GM12878 (cell line): ENCODE measurements at regions not wholly inside any gene's neighbourhood (a gene's known extent, or its start where the extent isn't known, plus 50 kb on each side); places are given as distances from the start of the nearest gene placed in this dataset.

Experiments used
- ATAC-seq: fragments of 200-7000 bp; cut with Tn5 transposase; 3 replicates; pipeline ENCODE4 v1.9.1; 2020; ENCODE audit warnings: mild to moderate bottlenecking, moderate library complexity
- BruUV-seq: library from RNA; stranded (reverse); fragments of 400-500 nt; replicated peaks from 2 replicates; lab custom pipeline; 2021; lab: Mats Ljungman, UMichigan
- CTCF ChIA-PET: fragments of 300-600 bp; sonication (Branson Sonifier 250); formaldehyde crosslinking; extraction: SDS; loops from one replicate; lab custom pipeline; 2021; ENCODE audit warnings: inconsistent platforms; lab: Yijun Ruan, JAX
- POLR2A ChIA-PET: fragments of 350-600 bp; formaldehyde crosslinking; extraction: SDS; loops from one replicate; lab custom pipeline; 2021; ENCODE audit warnings: inconsistent platforms; lab: Charles Lee
- RAD21 ChIA-PET: fragments of 300-600 bp; sonication (Branson Sonifier 250); formaldehyde crosslinking; loops from one replicate; lab custom pipeline; 2023; ENCODE audit warnings: antibody characterized with exemption; ENCODE audit not compliant: unreplicated experiment; lab: Charles Lee
- SMC1A ChIA-PET: fragments of 300-600 bp; sonication (Branson Sonifier 250); formaldehyde crosslinking; loops from one replicate; lab custom pipeline; 2023; ENCODE audit not compliant: unreplicated experiment, uncharacterized antibody; lab: Charles Lee
- DNase-seq: peaks from one replicate; pipeline ENCODE4 v3.0.0-alpha.2; 2011; ENCODE audit warnings: low read depth, low spot score
- FAIRE-seq: peaks from 3 replicates; lab custom pipeline; 2011; peaks lifted over from hg19 to GRCh38; lab: Jason Lieb, UNC
- H2AFZ ChIP-seq: 2 replicates; pipeline ENCODE4 v1.6.0; 2011; ENCODE audit warnings: low read depth, low read length, control low read depth; ENCODE audit not compliant: control insufficient read depth
- H3K27ac ChIP-seq: 2 replicates; pipeline ENCODE4 v1.5.1; 2011; ENCODE audit warnings: control low read depth; ENCODE audit not compliant: control insufficient read depth, insufficient read depth
- H3K27me3 ChIP-seq, 2 experiments: replicated peaks in 1 of 2; 2 replicates each; pipeline versions ENCODE4 v1.6.0 to v1.6.1; 2011; ENCODE audit warnings: low read length in 1 of 2; ENCODE audit not compliant: control insufficient read depth in 2 of 2, insufficient read depth in 2 of 2
- H3K36me3 ChIP-seq, 2 experiments: 2 replicates each; pipeline ENCODE4 v1.5.1; 2011; ENCODE audit warnings: low read length in 1 of 2; ENCODE audit not compliant: control insufficient read depth in 2 of 2, insufficient read depth in 2 of 2
- H3K4me1 ChIP-seq: 2 replicates; pipeline ENCODE4 v1.6.1; 2011; ENCODE audit warnings: mild to moderate bottlenecking, low read length, moderate library complexity, mixed read lengths; ENCODE audit not compliant: control insufficient read depth, insufficient read depth
- H3K4me2 ChIP-seq: 2 replicates; pipeline ENCODE4 v1.6.0; 2011; ENCODE audit warnings: control low read depth; ENCODE audit not compliant: control insufficient read depth, insufficient read depth
- H3K4me3 ChIP-seq: fragments of 200-600 bp; sonication (generic); 2 replicates; pipeline ENCODE4 v1.5.1; 2016
- H3K79me2 ChIP-seq: 2 replicates; pipeline ENCODE4 v1.6.0; 2011; ENCODE audit warnings: low read length; ENCODE audit not compliant: control insufficient read depth, insufficient read depth
- H3K9ac ChIP-seq: 2 replicates; pipeline ENCODE4 v1.8.0; 2011; ENCODE audit warnings: low read length, control low read depth, mixed read lengths; ENCODE audit not compliant: control insufficient read depth, insufficient read depth
- H3K9me3 ChIP-seq: replicated peaks from 3 replicates; pipeline ENCODE4 v1.5.1; 2011; ENCODE audit warnings: mild to moderate bottlenecking, low read length; ENCODE audit not compliant: control insufficient read depth, insufficient read depth
- H4K20me1 ChIP-seq: 2 replicates; pipeline ENCODE4 v1.6.0; 2011; ENCODE audit not compliant: control insufficient read depth, insufficient read depth
- CBFB ChIP-seq: IDR thresholded peaks from 2 replicates; pipeline ENCODE4 v1.6.1; 2016; ENCODE audit warnings: antibody characterized with exemption, low read depth
- CHD4 ChIP-seq: fragments of 200-600 bp; sonication (generic); IDR thresholded peaks from 2 replicates; pipeline ENCODE4 v1.6.1; 2016; ENCODE audit warnings: mild to moderate bottlenecking
- HDAC2 ChIP-seq: fragments of 200-600 bp; sonication (generic); IDR thresholded peaks from 2 replicates; pipeline ENCODE4 v1.6.1; 2017
- WGBS: methylation state at CpG from one replicate; pipeline ENCODE4 v1.1.6; 2016; ENCODE audit warnings: low lambda C conversion rate; ENCODE audit not compliant: insufficient replicate concordance, insufficient coverage; ENCODE audit errors: missing lambda C conversion rate; 5-methylcytosine and 5-hydroxymethylcytosine counted together
- in situ Hi-C: fragments of 300-500 bp; cut with MboI; formaldehyde crosslinking; loops from 9 replicates; pipeline ENCODE4 v1.14.3; 2018; ENCODE audit warnings: mixed read lengths
- intact Hi-C: fragments of 100-400 bp; cut with micrococcal nuclease; formaldehyde crosslinking; loops from one replicate; pipeline ENCODE4 v1.14.2; 2022; ENCODE audit not compliant: unreplicated experiment
- TF ChIP-seq, protein P1 (sequence below): fragments of 450-650 bp; conservative IDR thresholded peaks from 2 replicates; pipeline ENCODE4 v1.6.1; 2017; ENCODE audit warnings: mild to moderate bottlenecking, moderate library complexity
- TF ChIP-seq, protein P2 (sequence below): fragments of 450-650 bp; IDR thresholded peaks from 2 replicates; pipeline ENCODE4 v1.6.1; 2018; ENCODE audit warnings: borderline replicate concordance, mild to moderate bottlenecking; ENCODE audit not compliant: partially characterized antibody
- TF ChIP-seq, protein P3 (sequence below): IDR thresholded peaks from 2 replicates; pipeline ENCODE4 v1.6.1; 2012; ENCODE audit warnings: mild to moderate bottlenecking, low read depth, low read length
- TF ChIP-seq, protein P4 (sequence below): fragments of 450-650 bp; IDR thresholded peaks from 2 replicates; pipeline ENCODE4 v1.6.1; 2017; ENCODE audit warnings: low read depth, mild to moderate bottlenecking, moderate library complexity

DNA sequence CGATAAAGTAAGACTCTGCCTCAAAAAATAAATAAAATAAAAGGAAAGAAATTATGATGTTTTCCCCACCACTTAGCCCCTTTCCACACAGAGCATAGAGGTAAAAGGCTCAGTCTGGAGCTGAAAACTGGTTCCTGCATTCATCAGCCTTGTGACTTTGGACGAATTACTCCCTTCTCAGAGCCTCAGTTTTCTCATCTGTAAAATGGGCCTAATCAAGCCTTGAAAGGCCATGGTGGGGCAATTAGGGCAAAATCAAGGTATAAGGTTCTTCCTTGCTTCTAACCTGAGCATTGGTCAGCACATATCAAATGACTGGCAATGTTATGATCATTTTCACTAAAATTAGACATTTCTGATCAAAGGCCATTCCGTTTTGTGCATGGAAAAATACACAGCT, 417.7 kb downstream of the MN1 start:
- no peak overlapping the region for H3K4me3 ChIP-seq
- intact Hi-C loops (no loop called here), in situ Hi-C loops (no loop called here)
- H3K9ac ChIP-seq: no peak overlapping the region
- H3K9me3 ChIP-seq: no peaks in the 10 kb centered on the region
- no peaks in the 10 kb centered on the region; a peak in 1 of 4 replicates for H3K27me3 ChIP-seq
- H3K4me2 ChIP-seq: no peak overlapping the region
- H3K4me1 ChIP-seq: no peaks in the 10 kb centered on the region
- WGBS: 13% methylated on average over 3 of the region's 3 CpGs
- H3K27ac ChIP-seq: no peak overlapping the region
- FAIRE-seq (no peak), DNase-seq (no peak), ATAC-seq (no peak)
- BruUV-seq: no TSS peak
- H4K20me1 ChIP-seq: no peaks in the 10 kb centered on the region
- H3K36me3 ChIP-seq: no peaks in the 10 kb centered on the region
- TF ChIP-seq, protein P1, sequence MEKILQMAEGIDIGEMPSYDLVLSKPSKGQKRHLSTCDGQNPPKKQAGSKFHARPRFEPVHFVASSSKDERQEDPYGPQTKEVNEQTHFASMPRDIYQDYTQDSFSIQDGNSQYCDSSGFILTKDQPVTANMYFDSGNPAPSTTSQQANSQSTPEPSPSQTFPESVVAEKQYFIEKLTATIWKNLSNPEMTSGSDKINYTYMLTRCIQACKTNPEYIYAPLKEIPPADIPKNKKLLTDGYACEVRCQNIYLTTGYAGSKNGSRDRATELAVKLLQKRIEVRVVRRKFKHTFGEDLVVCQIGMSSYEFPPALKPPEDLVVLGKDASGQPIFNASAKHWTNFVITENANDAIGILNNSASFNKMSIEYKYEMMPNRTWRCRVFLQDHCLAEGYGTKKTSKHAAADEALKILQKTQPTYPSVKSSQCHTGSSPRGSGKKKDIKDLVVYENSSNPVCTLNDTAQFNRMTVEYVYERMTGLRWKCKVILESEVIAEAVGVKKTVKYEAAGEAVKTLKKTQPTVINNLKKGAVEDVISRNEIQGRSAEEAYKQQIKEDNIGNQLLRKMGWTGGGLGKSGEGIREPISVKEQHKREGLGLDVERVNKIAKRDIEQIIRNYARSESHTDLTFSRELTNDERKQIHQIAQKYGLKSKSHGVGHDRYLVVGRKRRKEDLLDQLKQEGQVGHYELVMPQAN: no peak
- TF ChIP-seq HDAC2: no peak
- TF ChIP-seq, protein P2, sequence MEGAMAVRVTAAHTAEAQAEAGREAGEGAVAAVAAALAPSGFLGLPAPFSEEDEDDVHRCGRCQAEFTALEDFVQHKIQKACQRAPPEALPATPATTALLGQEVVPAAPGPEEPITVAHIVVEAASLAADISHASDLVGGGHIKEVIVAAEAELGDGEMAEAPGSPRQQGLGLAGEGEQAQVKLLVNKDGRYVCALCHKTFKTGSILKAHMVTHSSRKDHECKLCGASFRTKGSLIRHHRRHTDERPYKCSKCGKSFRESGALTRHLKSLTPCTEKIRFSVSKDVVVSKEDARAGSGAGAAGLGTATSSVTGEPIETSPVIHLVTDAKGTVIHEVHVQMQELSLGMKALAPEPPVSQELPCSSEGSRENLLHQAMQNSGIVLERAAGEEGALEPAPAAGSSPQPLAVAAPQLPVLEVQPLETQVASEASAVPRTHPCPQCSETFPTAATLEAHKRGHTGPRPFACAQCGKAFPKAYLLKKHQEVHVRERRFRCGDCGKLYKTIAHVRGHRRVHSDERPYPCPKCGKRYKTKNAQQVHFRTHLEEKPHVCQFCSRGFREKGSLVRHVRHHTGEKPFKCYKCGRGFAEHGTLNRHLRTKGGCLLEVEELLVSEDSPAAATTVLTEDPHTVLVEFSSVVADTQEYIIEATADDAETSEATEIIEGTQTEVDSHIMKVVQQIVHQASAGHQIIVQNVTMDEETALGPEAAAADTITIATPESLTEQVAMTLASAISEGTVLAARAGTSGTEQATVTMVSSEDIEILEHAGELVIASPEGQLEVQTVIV: no peak
- TF ChIP-seq, protein P3, sequence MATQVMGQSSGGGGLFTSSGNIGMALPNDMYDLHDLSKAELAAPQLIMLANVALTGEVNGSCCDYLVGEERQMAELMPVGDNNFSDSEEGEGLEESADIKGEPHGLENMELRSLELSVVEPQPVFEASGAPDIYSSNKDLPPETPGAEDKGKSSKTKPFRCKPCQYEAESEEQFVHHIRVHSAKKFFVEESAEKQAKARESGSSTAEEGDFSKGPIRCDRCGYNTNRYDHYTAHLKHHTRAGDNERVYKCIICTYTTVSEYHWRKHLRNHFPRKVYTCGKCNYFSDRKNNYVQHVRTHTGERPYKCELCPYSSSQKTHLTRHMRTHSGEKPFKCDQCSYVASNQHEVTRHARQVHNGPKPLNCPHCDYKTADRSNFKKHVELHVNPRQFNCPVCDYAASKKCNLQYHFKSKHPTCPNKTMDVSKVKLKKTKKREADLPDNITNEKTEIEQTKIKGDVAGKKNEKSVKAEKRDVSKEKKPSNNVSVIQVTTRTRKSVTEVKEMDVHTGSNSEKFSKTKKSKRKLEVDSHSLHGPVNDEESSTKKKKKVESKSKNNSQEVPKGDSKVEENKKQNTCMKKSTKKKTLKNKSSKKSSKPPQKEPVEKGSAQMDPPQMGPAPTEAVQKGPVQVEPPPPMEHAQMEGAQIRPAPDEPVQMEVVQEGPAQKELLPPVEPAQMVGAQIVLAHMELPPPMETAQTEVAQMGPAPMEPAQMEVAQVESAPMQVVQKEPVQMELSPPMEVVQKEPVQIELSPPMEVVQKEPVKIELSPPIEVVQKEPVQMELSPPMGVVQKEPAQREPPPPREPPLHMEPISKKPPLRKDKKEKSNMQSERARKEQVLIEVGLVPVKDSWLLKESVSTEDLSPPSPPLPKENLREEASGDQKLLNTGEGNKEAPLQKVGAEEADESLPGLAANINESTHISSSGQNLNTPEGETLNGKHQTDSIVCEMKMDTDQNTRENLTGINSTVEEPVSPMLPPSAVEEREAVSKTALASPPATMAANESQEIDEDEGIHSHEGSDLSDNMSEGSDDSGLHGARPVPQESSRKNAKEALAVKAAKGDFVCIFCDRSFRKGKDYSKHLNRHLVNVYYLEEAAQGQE: no peak
- TF ChIP-seq, protein P4, sequence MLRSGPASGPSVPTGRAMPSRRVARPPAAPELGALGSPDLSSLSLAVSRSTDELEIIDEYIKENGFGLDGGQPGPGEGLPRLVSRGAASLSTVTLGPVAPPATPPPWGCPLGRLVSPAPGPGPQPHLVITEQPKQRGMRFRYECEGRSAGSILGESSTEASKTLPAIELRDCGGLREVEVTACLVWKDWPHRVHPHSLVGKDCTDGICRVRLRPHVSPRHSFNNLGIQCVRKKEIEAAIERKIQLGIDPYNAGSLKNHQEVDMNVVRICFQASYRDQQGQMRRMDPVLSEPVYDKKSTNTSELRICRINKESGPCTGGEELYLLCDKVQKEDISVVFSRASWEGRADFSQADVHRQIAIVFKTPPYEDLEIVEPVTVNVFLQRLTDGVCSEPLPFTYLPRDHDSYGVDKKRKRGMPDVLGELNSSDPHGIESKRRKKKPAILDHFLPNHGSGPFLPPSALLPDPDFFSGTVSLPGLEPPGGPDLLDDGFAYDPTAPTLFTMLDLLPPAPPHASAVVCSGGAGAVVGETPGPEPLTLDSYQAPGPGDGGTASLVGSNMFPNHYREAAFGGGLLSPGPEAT: no peak
- TF ChIP-seq CHD4: no peak
- no peak for TF ChIP-seq CBFB
- H3K79me2 ChIP-seq: no peaks in the 10 kb centered on the region
- no peak overlapping the region for H2AFZ ChIP-seq
- ChIA-PET CTCF (no interaction called here), RAD21 (no interaction called here), SMC1A (no interaction called here), POLR2A (no interaction called here)
